Parathyroid adenoma (tissue), 2 donors: ENCODE measurements at regions not wholly inside any gene's neighbourhood (a gene's known extent, or its start where the extent isn't known, plus 50 kb on each side); places are given as distances from the start of the nearest gene placed in this dataset.

Source experiments
- H2AFZ ChIP-seq: fragments of 300-600 bp; sonication (generic); one replicate; pipeline ENCODE4 v1.7.0; 2017; ENCODE audit warnings: antibody characterized with exemption, mild to moderate bottlenecking
- H3K27ac ChIP-seq: fragments of 300-600 bp; sonication (generic); one replicate; pipeline ENCODE4 v1.7.0; 2017
- H3K27me3 ChIP-seq: fragments of 300-600 bp; sonication (generic); one replicate; pipeline ENCODE4 v1.7.0; 2017; ENCODE audit warnings: low read length; ENCODE audit not compliant: control insufficient read depth, insufficient read depth
- H3K36me3 ChIP-seq: fragments of 300-600 bp; sonication (generic); one replicate; pipeline ENCODE4 v1.7.0; 2017; ENCODE audit warnings: low read length; ENCODE audit not compliant: control insufficient read depth, insufficient read depth
- H3K4me1 ChIP-seq: fragments of 300-600 bp; sonication (generic); one replicate; pipeline ENCODE4 v1.7.0; 2017; ENCODE audit warnings: control low read depth
- H3K4me2 ChIP-seq: fragments of 300-600 bp; sonication (generic); one replicate; pipeline ENCODE4 v1.7.0; 2017; ENCODE audit warnings: low read length
- H3K4me3 ChIP-seq: fragments of 300-600 bp; sonication (generic); one replicate; pipeline ENCODE4 v1.7.0; 2017; ENCODE audit warnings: low read depth, low read length
- H3K79me2 ChIP-seq: fragments of 300-600 bp; sonication (generic); one replicate; pipeline ENCODE4 v1.7.0; 2017; ENCODE audit warnings: control low read depth
- H3K9ac ChIP-seq: fragments of 300-600 bp; sonication (generic); one replicate; pipeline ENCODE4 v1.7.0; 2017; ENCODE audit warnings: mild to moderate bottlenecking
- H3K9me3 ChIP-seq: fragments of 300-600 bp; sonication (generic); one replicate; pipeline ENCODE4 v1.7.0; 2017; ENCODE audit warnings: low read length; ENCODE audit not compliant: control insufficient read depth
- CTCF ChIP-seq: fragments of 300-600 bp; sonication (generic); IDR thresholded peaks from one replicate; pipeline ENCODE4 v1.7.0; 2017; ENCODE audit warnings: antibody characterized with exemption, mild to moderate bottlenecking
- donor health status: primary hyperparathyroidism.

GRCh38 chr12:46523446-46523845 is 150.9 kb upstream of the SLC38A2 start:
- no peak overlapping the region for H3K4me3 ChIP-seq
- H3K9me3 ChIP-seq, result no peaks in the 10 kb centered on the region
- no peak overlapping the region for H2AFZ ChIP-seq
- H3K36me3 ChIP-seq, result no peaks in the 10 kb centered on the region
- no peaks in the 10 kb centered on the region for H3K79me2 ChIP-seq
- TF ChIP-seq CTCF, result no peak
- H3K27ac ChIP-seq, result no peak overlapping the region
- H3K27me3 ChIP-seq, result no peaks in the 10 kb centered on the region
- peaks cover 34% of the 10 kb centered on the region for H3K4me1 ChIP-seq
- H3K9ac ChIP-seq, result no peak overlapping the region
- no peak overlapping the region for H3K4me2 ChIP-seq

GRCh38 chr12:46522071-46522470 is 149.5 kb upstream of the SLC38A2 start:
- Histone ChIP-seq H3K36me3 (no peaks in the 10 kb centered on the region), H2AFZ (peak overlapping the region; percentile 72), H3K9me3 (no peaks in the 10 kb centered on the region), H3K4me3 (no peak overlapping the region), H3K79me2 (no peaks in the 10 kb centered on the region), H3K4me1 (peaks cover 37% of the 10 kb centered on the region), H3K4me2 (no peak overlapping the region), H3K9ac (no peak overlapping the region), H3K27me3 (no peaks in the 10 kb centered on the region), H3K27ac (peak overlapping the region; percentile 67)
- TF ChIP-seq CTCF, result no peak

- H3K4me3 ChIP-seq, result no peak overlapping the region
- no peak overlapping the region for H3K9ac ChIP-seq
- no peaks in the 10 kb centered on the region for H3K9me3 ChIP-seq
- no peaks in the 10 kb centered on the region for H3K79me2 ChIP-seq
- H3K4me2 ChIP-seq, result no peak overlapping the region
- TF ChIP-seq CTCF, result no peak
- peak overlapping the region; percentile 67 for H3K27ac ChIP-seq
- peaks cover 40% of the 10 kb centered on the region for H3K4me1 ChIP-seq
- H2AFZ ChIP-seq, result peak overlapping the region; percentile 72
- no peaks in the 10 kb centered on the region for H3K27me3 ChIP-seq
- no peaks in the 10 kb centered on the region for H3K36me3 ChIP-seq
Observed at GRCh38 chr12:46521145-46521544, 148.6 kb upstream of the SLC38A2 start.

GRCh38 chr12:46519407-46519806 is 146.8 kb upstream of the SLC38A2 start:
- Histone ChIP-seq H3K4me3 (no peak overlapping the region), H3K9me3 (no peaks in the 10 kb centered on the region), H3K27me3 (no peaks in the 10 kb centered on the region), H3K36me3 (no peaks in the 10 kb centered on the region), H3K79me2 (no peaks in the 10 kb centered on the region), H3K9ac (no peak overlapping the region), H3K27ac (no peak overlapping the region), H3K4me2 (no peak overlapping the region), H3K4me1 (peaks cover 35% of the 10 kb centered on the region), H2AFZ (no peak overlapping the region)
- TF ChIP-seq CTCF, result no peak

- Histone ChIP-seq H3K36me3 (no peaks in the 10 kb centered on the region), H3K4me1 (peaks cover 39% of the 10 kb centered on the region), H2AFZ (no peak overlapping the region), H3K4me3 (no peak overlapping the region), H3K4me2 (no peak overlapping the region), H3K9ac (no peak overlapping the region), H3K9me3 (no peaks in the 10 kb centered on the region), H3K79me2 (no peaks in the 10 kb centered on the region), H3K27ac (no peak overlapping the region), H3K27me3 (no peaks in the 10 kb centered on the region)
- TF ChIP-seq CTCF, result no peak
Observed at GRCh38 chr12:46518729-46519128, 146.2 kb upstream of the SLC38A2 start.
